Stomach (tissue), 4 donors: ENCODE measurements at regions not wholly inside any gene's neighbourhood (a gene's known extent, or its start where the extent isn't known, plus 50 kb on each side); places are given as distances from the start of the nearest gene placed in this dataset.

Experiments used
- POLR2A ChIP-seq, 4 donors: fragments of 450-650 bp; IDR thresholded peaks; one replicate each; pipeline ENCODE4 v1.6.1; 2016; ENCODE audit warnings: antibody characterized with exemption in 4 of 4, control low read depth in 2 of 4, mild to moderate bottlenecking in 1 of 4, moderate library complexity in 1 of 4
- TF ChIP-seq, protein P1 (sequence below), 7 experiments: fragments of 450-650 bp in 4 of 7; fragments of 200-600 bp in 3 of 7; sonication (generic) in 3 of 7; IDR thresholded peaks; one replicate each; pipeline ENCODE4 v1.5.1; 2016 to 2019; ENCODE audit warnings: antibody characterized with exemption in 7 of 7, control low read depth in 2 of 7, mild to moderate bottlenecking in 1 of 7

DNA sequence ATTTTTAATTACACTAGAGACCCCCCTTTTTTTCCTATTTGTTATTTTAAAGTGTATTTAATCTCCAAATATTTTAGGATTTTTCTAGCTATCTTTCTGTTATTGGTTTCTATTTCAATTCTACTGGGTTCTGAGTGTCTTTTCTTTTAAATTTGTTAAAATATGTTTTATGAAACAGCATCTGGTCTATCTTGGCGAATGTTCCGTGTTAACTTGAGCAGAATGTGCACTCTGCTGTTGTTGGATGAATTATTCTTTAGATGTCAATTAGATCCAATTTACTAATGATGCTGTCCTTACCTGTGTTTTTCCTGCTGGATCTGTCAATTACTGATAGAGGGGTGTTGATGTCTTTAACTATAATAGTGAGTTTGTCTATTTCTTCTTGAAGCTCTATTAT, 462.0 kb upstream of the CNTN3 start:
- no peak for TF ChIP-seq POLR2A (IDR thresholded peaks at IDR 0.05)
- TF ChIP-seq, protein P1, sequence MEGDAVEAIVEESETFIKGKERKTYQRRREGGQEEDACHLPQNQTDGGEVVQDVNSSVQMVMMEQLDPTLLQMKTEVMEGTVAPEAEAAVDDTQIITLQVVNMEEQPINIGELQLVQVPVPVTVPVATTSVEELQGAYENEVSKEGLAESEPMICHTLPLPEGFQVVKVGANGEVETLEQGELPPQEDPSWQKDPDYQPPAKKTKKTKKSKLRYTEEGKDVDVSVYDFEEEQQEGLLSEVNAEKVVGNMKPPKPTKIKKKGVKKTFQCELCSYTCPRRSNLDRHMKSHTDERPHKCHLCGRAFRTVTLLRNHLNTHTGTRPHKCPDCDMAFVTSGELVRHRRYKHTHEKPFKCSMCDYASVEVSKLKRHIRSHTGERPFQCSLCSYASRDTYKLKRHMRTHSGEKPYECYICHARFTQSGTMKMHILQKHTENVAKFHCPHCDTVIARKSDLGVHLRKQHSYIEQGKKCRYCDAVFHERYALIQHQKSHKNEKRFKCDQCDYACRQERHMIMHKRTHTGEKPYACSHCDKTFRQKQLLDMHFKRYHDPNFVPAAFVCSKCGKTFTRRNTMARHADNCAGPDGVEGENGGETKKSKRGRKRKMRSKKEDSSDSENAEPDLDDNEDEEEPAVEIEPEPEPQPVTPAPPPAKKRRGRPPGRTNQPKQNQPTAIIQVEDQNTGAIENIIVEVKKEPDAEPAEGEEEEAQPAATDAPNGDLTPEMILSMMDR (IDR thresholded peaks at IDR 0.05): no peak
